SU-DHL-6 (cell line): ENCODE measurements at regions not wholly inside any gene's neighbourhood (a gene's known extent, or its start where the extent isn't known, plus 50 kb on each side); places are given as distances from the start of the nearest gene placed in this dataset.

ENCODE experiments used
- H2AFZ ChIP-seq: fragments of 200-600 bp; sonication (generic); 2 replicates; pipeline ENCODE4 v1.6.1; 2014; ENCODE audit warnings: low read depth, mild to moderate bottlenecking, moderate library complexity, mixed read lengths, antibody characterized with exemption, low read length; ENCODE audit not compliant: severe bottlenecking
- H3F3A ChIP-seq: fragments of 200-600 bp; shearing (Covaris generic); 2 replicates; pipeline ENCODE4 v1.6.0; 2016; ENCODE audit warnings: antibody characterized with exemption, mild to moderate bottlenecking; ENCODE audit not compliant: insufficient read depth
- H3K27ac ChIP-seq: fragments of 200-600 bp; sonication (generic); 2 replicates; pipeline ENCODE4 v1.5.1; 2016; ENCODE audit warnings: low read depth, mild to moderate bottlenecking, low read length, moderate library complexity, mixed read lengths
- H3K27me3 ChIP-seq: fragments of 200-600 bp; sonication (generic), shearing (Covaris generic); 2 replicates; pipeline ENCODE4 v1.6.0; 2014; ENCODE audit warnings: mild to moderate bottlenecking, low read length
- H3K36me3 ChIP-seq: fragments of 200-600 bp; sonication (generic); 2 replicates; pipeline ENCODE4 v1.6.1; 2014; ENCODE audit warnings: mild to moderate bottlenecking, low read length, mixed read lengths
- H3K4me2 ChIP-seq: fragments of 300-600, 200-600 bp; shearing (Covaris generic), sonication (generic); 2 replicates; pipeline ENCODE4 v1.6.0; 2014; ENCODE audit warnings: low read length, low read depth, mild to moderate bottlenecking; ENCODE audit not compliant: poor library complexity, severe bottlenecking
- H3K4me3 ChIP-seq: fragments of 200-600 bp; sonication (generic); 2 replicates; pipeline ENCODE4 v1.5.1; 2014; ENCODE audit warnings: antibody characterized with exemption, low read length, mild to moderate bottlenecking, mixed read lengths; ENCODE audit not compliant: insufficient read depth, poor library complexity, severe bottlenecking
- H3K79me2 ChIP-seq: fragments of 200-600 bp; sonication (generic); 2 replicates; pipeline ENCODE4 v1.6.1; 2014; ENCODE audit warnings: mild to moderate bottlenecking, low read length, moderate library complexity; ENCODE audit not compliant: insufficient read depth
- H3K9ac ChIP-seq: fragments of 200-600 bp; sonication (generic); 2 replicates; pipeline ENCODE4 v1.7.0; 2014; ENCODE audit warnings: mild to moderate bottlenecking, low read length
- H3K9me2 ChIP-seq: fragments of 200-600 bp; sonication (generic); replicated peaks from 2 replicates; pipeline ENCODE4 v1.6.1; 2014; ENCODE audit warnings: low read length; ENCODE audit not compliant: insufficient read depth
- H3K9me3 ChIP-seq: fragments of 200-600 bp; sonication (generic); 2 replicates; pipeline ENCODE4 v1.6.1; 2014; ENCODE audit warnings: low read length, mixed read lengths; ENCODE audit not compliant: insufficient read depth
- H4K20me1 ChIP-seq: fragments of 200-600 bp; sonication (generic); 2 replicates; pipeline ENCODE4 v1.6.1; 2014; ENCODE audit warnings: low read depth, mild to moderate bottlenecking, antibody characterized with exemption, low read length, moderate library complexity, mixed read lengths
- CTCF ChIP-seq: fragments of 200-600 bp; sonication (generic); IDR thresholded peaks from one replicate; pipeline ENCODE4 v1.5.1; 2017; ENCODE audit warnings: antibody characterized with exemption, mild to moderate bottlenecking, low read length, moderate library complexity; ENCODE audit not compliant: insufficient read depth, poor library complexity, severe bottlenecking
- EZH2phosphoT487 ChIP-seq: fragments of 200-600 bp; sonication (generic), shearing (Covaris generic); conservative IDR thresholded peaks from 2 replicates; pipeline ENCODE4 v1.6.1; 2018; ENCODE audit warnings: mild to moderate bottlenecking, antibody characterized with exemption, low read length, moderate library complexity, mixed read lengths

- Histone ChIP-seq H3K4me2 (no peak overlapping the region), H3K36me3 (no peaks in the 10 kb centered on the region), H3F3A (no peaks in the 10 kb centered on the region), H3K9me2 (no peaks in the 10 kb centered on the region), H3K27me3 (no peaks in the 10 kb centered on the region), H4K20me1 (no peaks in the 10 kb centered on the region), H3K79me2 (no peaks in the 10 kb centered on the region), H3K27ac (no peak overlapping the region), H2AFZ (no peak overlapping the region), H3K4me3 (no peak overlapping the region), H3K9me3 (no peaks in the 10 kb centered on the region), H3K9ac (no peak overlapping the region)
- TF ChIP-seq CTCF, result no peak
- no peak for TF ChIP-seq EZH2phosphoT487
Observed at GRCh38 chr5:106303911-106304310, 1366.8 kb downstream of the EFNA5 start.

GRCh38 chr5:106292654-106293053, 1378.1 kb downstream of the EFNA5 start:
- Histone ChIP-seq H2AFZ (no peak overlapping the region), H3K9ac (no peak overlapping the region), H3K4me2 (no peak overlapping the region), H3K27ac (no peak overlapping the region), H3K4me3 (no peak overlapping the region), H4K20me1 (no peaks in the 10 kb centered on the region), H3K27me3 (no peaks in the 10 kb centered on the region), H3F3A (no peaks in the 10 kb centered on the region), H3K9me2 (no peaks in the 10 kb centered on the region), H3K9me3 (no peaks in the 10 kb centered on the region), H3K36me3 (no peaks in the 10 kb centered on the region), H3K79me2 (no peaks in the 10 kb centered on the region)
- TF ChIP-seq EZH2phosphoT487 (no peak), CTCF (no peak)

GRCh38 chr5:106290841-106291240, 1379.9 kb downstream of the EFNA5 start:
- H3K4me2 ChIP-seq, result no peak overlapping the region
- no peaks in the 10 kb centered on the region for H3K27me3 ChIP-seq
- no peaks in the 10 kb centered on the region for H3K79me2 ChIP-seq
- H3K9ac ChIP-seq, result no peak overlapping the region
- no peak overlapping the region for H2AFZ ChIP-seq
- TF ChIP-seq CTCF (no peak), EZH2phosphoT487 (no peak)
- no peak overlapping the region for H3K27ac ChIP-seq
- no peaks in the 10 kb centered on the region for H4K20me1 ChIP-seq
- H3K9me3 ChIP-seq, result no peaks in the 10 kb centered on the region
- H3K4me3 ChIP-seq, result no peak overlapping the region
- no peaks in the 10 kb centered on the region for H3K36me3 ChIP-seq
- H3F3A ChIP-seq, result no peaks in the 10 kb centered on the region
- H3K9me2 ChIP-seq, result no peaks in the 10 kb centered on the region
